Lower leg skin (tissue), 4 donors: ENCODE measurements at regions not wholly inside any gene's neighbourhood (a gene's known extent, or its start where the extent isn't known, plus 50 kb on each side); places are given as distances from the start of the nearest gene placed in this dataset.
"Not testable (repeated sequence)": the region's sequence is repeated elsewhere in the genome, so short reads cannot be mapped to it uniquely, and the experiment has no call there.

ENCODE experiments used
- DNase-seq, 2 donors: peaks; one replicate each; pipeline ENCODE4 v3.0.0-alpha.2; 2019; ENCODE audit warnings: low spot score in 2 of 2
- H3K4me3 ChIP-seq: fragments of 200-600 bp; sonication (generic); 2 replicates; pipeline ENCODE4 v1.5.1; 2017; ENCODE audit warnings: mild to moderate bottlenecking, low read depth; ENCODE audit not compliant: poor library complexity, severe bottlenecking
- CTCF ChIP-seq, 3 donors: fragments of 450-650 bp; IDR thresholded peaks; one replicate each; pipeline ENCODE4 v1.5.1; 2016; ENCODE audit warnings: antibody characterized with exemption in 3 of 3, mild to moderate bottlenecking in 3 of 3, moderate library complexity in 2 of 3
- POLR2A ChIP-seq, 2 donors: fragments of 450-650 bp; IDR thresholded peaks; one replicate each; pipeline ENCODE4 v1.6.1; 2016 to 2017; ENCODE audit warnings: antibody characterized with exemption in 2 of 2, mild to moderate bottlenecking in 1 of 2, moderate library complexity in 1 of 2
- WGBS, 2 donors: methylation state at CpG; one replicate each; pipeline ENCODE4 v1.1.5; 2018; 5-methylcytosine and 5-hydroxymethylcytosine counted together
- intact Hi-C: fragments of 100-400 bp; cut with DNase I; formaldehyde crosslinking; loops from one replicate; pipeline ENCODE4 v1.15.0; 2023; ENCODE audit warnings: low total_unique reads

GRCh38 chr1:224816062-224816461 is 113.4 kb upstream of the DNAH14 start:
- H3K4me3 ChIP-seq: no peak overlapping the region
- no peak for DNase-seq
- intact Hi-C loops: no loop called here
- no peak for TF ChIP-seq CTCF (IDR thresholded peaks at IDR 0.05)

- TF ChIP-seq CTCF (IDR thresholded peaks at IDR 0.05) (no peak), POLR2A (IDR thresholded peaks at IDR 0.05) (no peak)
- DNase-seq: no peak
- H3K4me3 ChIP-seq: no peak overlapping the region
- intact Hi-C loops: no loop called here
- 70 to 74% methylated on average over 3 of the region's 3 CpGs for WGBS, 2 donors
These were observed 112.1 kb upstream of the DNAH14 start for GRCh38 chr1:224817382-224817781.

GRCh38 chr1:224819861-224820260 is 109.6 kb upstream of the DNAH14 start:
- 82 to 94% methylated on average over 3 of the region's 3 CpGs for WGBS, 2 donors
- no peak for TF ChIP-seq CTCF (IDR thresholded peaks at IDR 0.05)
- no peak for TF ChIP-seq POLR2A (IDR thresholded peaks at IDR 0.05)
- no peak overlapping the region for H3K4me3 ChIP-seq
- intact Hi-C loops: loop anchor here (10.0 kb wide), 1 partner anchor 105 kb away; no protein-coding TSS in a partner anchor
- no peak for DNase-seq

DNA sequence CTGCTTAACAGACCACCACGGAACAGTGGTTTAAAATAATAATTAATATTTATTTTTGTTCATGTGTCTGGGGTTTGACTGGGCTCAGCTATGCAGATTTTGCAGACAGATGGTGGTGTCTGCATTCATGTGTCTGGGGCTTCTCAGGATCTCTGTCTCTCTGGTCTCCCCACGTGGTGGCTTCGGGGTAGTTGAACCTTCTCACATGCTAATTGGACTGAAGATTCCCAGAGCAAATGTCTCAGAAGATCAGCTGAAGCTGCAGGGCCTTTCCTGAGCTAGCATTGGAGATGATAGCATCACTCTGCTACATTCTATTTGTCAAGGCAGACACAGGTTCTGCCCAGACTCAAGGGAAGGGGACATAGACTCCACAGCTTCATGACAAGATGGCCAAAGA is 109.1 kb upstream of the DNAH14 start:
- 66 to 79% methylated on average over 3 of the region's 3 CpGs for WGBS, 2 donors
- TF ChIP-seq CTCF (IDR thresholded peaks at IDR 0.05) (no peak), POLR2A (IDR thresholded peaks at IDR 0.05) (no peak)

DNA sequence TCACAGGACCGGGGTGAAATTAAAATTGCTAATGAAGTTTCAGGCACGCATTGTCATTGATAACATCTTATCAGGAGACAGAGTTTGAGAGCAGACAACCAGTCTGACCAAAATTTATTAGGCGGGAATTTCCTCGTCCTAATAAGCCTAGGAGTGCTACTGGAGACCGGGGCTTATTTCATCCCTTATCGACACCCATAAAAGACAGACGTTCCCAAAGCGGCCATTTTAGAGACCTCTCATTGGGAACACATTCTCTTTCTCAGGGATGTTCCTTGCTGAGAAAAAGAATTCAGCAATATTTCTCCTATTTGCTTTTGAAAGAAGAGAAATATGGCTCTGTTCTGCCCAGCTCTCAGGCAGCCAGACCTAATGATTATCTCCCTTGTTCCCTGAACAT is 107.7 kb upstream of the DNAH14 start:
- H3K4me3 ChIP-seq, DNase-seq: not testable (repeated sequence)
- intact Hi-C loops: loop anchor here (10.0 kb wide), 1 partner anchor 107 kb away; no protein-coding TSS in a partner anchor
- WGBS, 2 donors: 91 to 93% methylated on average over 8 of the region's 8 CpGs

More for the DNA sequence above, 109.1 kb upstream of the DNAH14 start:
- H3K4me3 ChIP-seq: no peak overlapping the region
- no peak for DNase-seq
- intact Hi-C loops: loop anchor here (10.0 kb wide), 1 partner anchor 106 kb away; no protein-coding TSS in a partner anchor

DNA sequence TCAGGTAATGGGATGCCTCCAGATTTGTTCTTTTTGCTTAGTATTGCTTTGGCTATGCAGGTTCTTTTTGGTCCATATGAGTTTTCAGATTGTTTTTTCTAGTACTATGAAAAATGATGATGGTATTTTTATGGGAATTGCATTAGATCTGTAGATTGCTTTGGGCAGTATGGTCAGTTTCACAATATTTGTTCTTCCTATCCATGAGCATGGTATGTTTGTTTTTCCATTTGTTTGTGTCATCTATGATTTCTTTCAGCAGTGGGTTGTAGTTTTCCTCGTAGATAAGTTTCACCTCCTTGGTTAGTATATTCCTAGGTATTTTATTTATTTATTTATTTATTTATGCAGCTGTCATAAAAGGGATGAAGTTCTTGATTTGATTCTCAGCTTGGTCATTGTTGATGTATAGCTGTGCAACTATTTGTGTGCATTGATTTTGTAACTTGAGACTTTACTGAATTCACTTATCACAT is 103.9 kb upstream of the DNAH14 start:
- intact Hi-C loops: loop anchor here (10.0 kb wide), 1 partner anchor 111 kb away; no protein-coding TSS in a partner anchor
- TF ChIP-seq POLR2A (IDR thresholded peaks at IDR 0.05) (no peak), CTCF (IDR thresholded peaks at IDR 0.05) (no peak)
- DNase-seq: no peak
- no peak overlapping the region for H3K4me3 ChIP-seq
- WGBS, 2 donors: 70 to 90% methylated on average over 1 of the region's 1 CpG
